ENCODE measurements at regions not wholly inside any gene's neighbourhood (a gene's known extent, or its start where the extent isn't known, plus 50 kb on each side); places are given as distances from the start of the nearest gene placed in this dataset.

GRCh38 chr13:24627090-24627714, 53.0 kb upstream of the ATP12A start:
- intact Hi-C loops (cut with micrococcal nuclease), result no loop called here
- no peaks in the 10 kb centered on the region for H3K27me3 Mint-ChIP-seq
- ChIA-PET POLR2A (no interaction called here), CTCF (interaction anchor here (0.5 kb wide), 1 partner anchor 14 kb away, joined by 3 read pairs; no protein-coding TSS in a partner anchor)
- H3K4me1 Mint-ChIP-seq, result peaks cover 17 to 47% (median 32%) of the 10 kb centered on the region in 7 donors
- Histone ChIP-seq H3K9me3 (ENCODE audit: control insufficient read depth in 2 of 3, low read length in 3 of 3) (no peaks in the 10 kb centered on the region), H3K4me1 (ENCODE audit: control insufficient read depth in 2 of 2, insufficient read depth in 2 of 2, low read length in 2 of 2) (peaks cover 18 to 28% of the 10 kb centered on the region in 2 donors), H3K27ac (ENCODE audit: low read depth, low read length) (no peak overlapping the region), H3K27me3 (ENCODE audit: control insufficient read depth in 2 of 2, insufficient read depth in 2 of 2, low read length in 2 of 2) (no peaks in the 10 kb centered on the region), H3K4me3 (ENCODE audit: low read length) (no peak overlapping the region), H3K36me3 (ENCODE audit: control insufficient read depth in 2 of 3, insufficient read depth in 3 of 3, low read length in 3 of 3) (no peaks in the 10 kb centered on the region)
- DNase-seq, result no peak
- H3K4me3 Mint-ChIP-seq, result no peak overlapping the region
- peaks cover 0 to 11% (median 0%) of the 10 kb centered on the region in 5 donors for H3K36me3 Mint-ChIP-seq
- ATAC-seq, result no peak
- H3K9me3 Mint-ChIP-seq, result peaks cover 0 to 7% (median 0%) of the 10 kb centered on the region in 11 donors
- H3K27ac Mint-ChIP-seq, result peak overlapping the region in 3 of 9 donors; percentile 4 to 55 (median 29)

DNA sequence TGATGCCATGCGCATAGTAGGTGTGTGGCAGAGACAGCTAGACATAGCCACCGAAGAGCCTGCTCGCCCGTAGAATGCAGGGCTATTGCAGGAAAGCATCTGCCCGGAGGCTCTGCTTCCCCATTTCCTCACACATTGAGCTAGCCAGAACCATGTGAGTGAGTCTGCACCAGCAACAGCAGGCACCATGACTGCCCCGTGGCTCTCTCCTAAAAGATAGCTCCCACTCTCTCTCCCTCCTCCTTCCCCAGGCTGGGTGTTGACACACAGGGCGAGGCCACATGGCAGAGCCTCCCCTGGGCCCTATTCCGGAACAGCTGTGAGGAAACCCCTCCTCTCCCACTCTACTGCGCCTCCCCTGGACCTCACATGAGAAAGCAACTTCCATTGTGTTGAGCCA, 52.3 kb upstream of the ATP12A start:
- ATAC-seq (peak; percentile 19), DNase-seq (no peak)
- peak overlapping the region in 4 of 9 donors; percentile 4 to 76 (median 46) for H3K27ac Mint-ChIP-seq
- H3K4me1 Mint-ChIP-seq, result peaks cover 17 to 49% (median 32%) of the 10 kb centered on the region in 7 donors
- H3K36me3 Mint-ChIP-seq, result peaks cover 0 to 11% (median 0%) of the 10 kb centered on the region in 5 donors
- H3K4me3 Mint-ChIP-seq, result no peak overlapping the region
- CTCF ChIA-PET, result interaction anchor here (0.5 kb wide), 1 partner anchor 13 kb away, joined by 3 read pairs; no protein-coding TSS in a partner anchor
- Histone ChIP-seq H3K27ac (ENCODE audit: low read depth, low read length) (no peak overlapping the region), H3K36me3 (ENCODE audit: control insufficient read depth in 2 of 3, insufficient read depth in 3 of 3, low read length in 3 of 3) (no peaks in the 10 kb centered on the region), H3K4me1 (ENCODE audit: control insufficient read depth in 2 of 2, insufficient read depth in 2 of 2, low read length in 2 of 2) (peaks cover 18 to 28% of the 10 kb centered on the region in 2 donors), H3K4me3 (ENCODE audit: low read length) (no peak overlapping the region), H3K9me3 (ENCODE audit: control insufficient read depth in 2 of 3, low read length in 3 of 3) (no peaks in the 10 kb centered on the region), H3K27me3 (ENCODE audit: control insufficient read depth in 2 of 2, insufficient read depth in 2 of 2, low read length in 2 of 2) (no peaks in the 10 kb centered on the region)
- H3K9me3 Mint-ChIP-seq, result peaks cover 0 to 7% (median 0%) of the 10 kb centered on the region in 11 donors
- no peaks in the 10 kb centered on the region for H3K27me3 Mint-ChIP-seq
- intact Hi-C loops (cut with micrococcal nuclease), result no loop called here
- POLR2A ChIA-PET, result no interaction called here

DNA sequence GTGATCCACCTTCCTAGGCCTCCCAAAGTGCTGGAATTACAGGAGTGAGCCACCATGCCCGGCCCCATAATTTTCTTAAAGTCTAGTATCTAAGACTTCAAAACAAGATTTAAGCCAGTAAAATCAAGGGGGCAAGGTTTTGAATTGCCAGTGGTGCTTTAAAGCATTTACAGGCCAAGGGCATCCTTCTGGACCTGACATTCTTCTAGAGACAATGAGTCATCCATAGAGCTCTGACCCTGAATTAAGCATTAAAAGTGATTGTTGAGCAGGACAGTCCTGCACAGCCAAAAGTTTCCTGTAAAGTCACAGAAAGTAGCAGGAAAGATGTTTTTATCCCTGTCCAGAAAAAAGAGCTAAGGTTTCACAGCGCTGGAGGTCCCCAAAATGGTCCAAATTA, 50.9 kb upstream of the ATP12A start:
- no peak for ATAC-seq
- Histone ChIP-seq H3K9me3 (ENCODE audit: control insufficient read depth in 2 of 3, low read length in 3 of 3) (no peaks in the 10 kb centered on the region), H3K36me3 (ENCODE audit: control insufficient read depth in 2 of 3, insufficient read depth in 3 of 3, low read length in 3 of 3) (no peaks in the 10 kb centered on the region), H3K4me1 (ENCODE audit: control insufficient read depth in 2 of 2, insufficient read depth in 2 of 2, low read length in 2 of 2) (peaks cover 18 to 28% of the 10 kb centered on the region in 2 donors), H3K27ac (ENCODE audit: low read depth, low read length) (no peak overlapping the region), H3K27me3 (ENCODE audit: control insufficient read depth in 2 of 2, insufficient read depth in 2 of 2, low read length in 2 of 2) (no peaks in the 10 kb centered on the region), H3K4me3 (ENCODE audit: low read length) (no peak overlapping the region)
- no peaks in the 10 kb centered on the region for H3K27me3 Mint-ChIP-seq
- peaks cover 17 to 46% (median 27%) of the 10 kb centered on the region in 7 donors for H3K4me1 Mint-ChIP-seq
- H3K36me3 Mint-ChIP-seq, result peaks cover 0 to 11% (median 0%) of the 10 kb centered on the region in 5 donors
- peaks cover 0 to 7% (median 0%) of the 10 kb centered on the region in 11 donors for H3K9me3 Mint-ChIP-seq
- ChIA-PET CTCF (no interaction called here), POLR2A (interaction anchor here (1.0 kb wide), 1 partner anchor 25 kb away, joined by 4 read pairs; no protein-coding TSS in a partner anchor)
- intact Hi-C loops (cut with micrococcal nuclease), result no loop called here
- no peak for DNase-seq
- H3K4me3 Mint-ChIP-seq, result no peak overlapping the region
- no peak overlapping the region for H3K27ac Mint-ChIP-seq

GRCh38 chr13:24630121-24630520, 50.1 kb upstream of the ATP12A start:
- no peaks in the 10 kb centered on the region for H3K36me3 ChIP-seq (ENCODE audit: control insufficient read depth in 2 of 3, insufficient read depth in 3 of 3, low read length in 3 of 3)
- H3K9me3 ChIP-seq (ENCODE audit: control insufficient read depth in 2 of 3, low read length in 3 of 3), result no peaks in the 10 kb centered on the region
- no peak overlapping the region for H3K4me3 Mint-ChIP-seq
- peaks cover 17 to 21% of the 10 kb centered on the region in 2 donors for H3K4me1 ChIP-seq (ENCODE audit: control insufficient read depth in 2 of 2, insufficient read depth in 2 of 2, low read length in 2 of 2)
- H3K9me3 Mint-ChIP-seq, result peaks cover 0 to 7% (median 0%) of the 10 kb centered on the region in 11 donors
- no peak overlapping the region for H3K27ac ChIP-seq (ENCODE audit: low read depth, low read length)
- intact Hi-C loops (cut with micrococcal nuclease), result no loop called here
- ATAC-seq, result no peak
- H3K4me1 Mint-ChIP-seq, result peaks cover 15 to 38% (median 22%) of the 10 kb centered on the region in 7 donors
- no peak overlapping the region for H3K4me3 ChIP-seq (ENCODE audit: low read length)
- H3K27ac Mint-ChIP-seq, result peak overlapping the region in 2 of 9 donors; percentile 16 to 26
- H3K36me3 Mint-ChIP-seq, result peaks cover 0 to 11% (median 0%) of the 10 kb centered on the region in 5 donors
- no peak for DNase-seq
- no peaks in the 10 kb centered on the region for H3K27me3 Mint-ChIP-seq
- POLR2A ChIA-PET, result no interaction called here
- H3K27me3 ChIP-seq (ENCODE audit: control insufficient read depth in 2 of 2, insufficient read depth in 2 of 2, low read length in 2 of 2), result no peaks in the 10 kb centered on the region
- CTCF ChIA-PET, result no interaction called here
